RPMI8226 (cell line): ENCODE measurements at regions not wholly inside any gene's neighbourhood (a gene's known extent, or its start where the extent isn't known, plus 50 kb on each side); places are given as distances from the start of the nearest gene placed in this dataset.
"Not testable (repeated sequence)": the region's sequence is repeated elsewhere in the genome, so short reads cannot be mapped to it uniquely, and the experiment has no call there.

Experiments
- DNase-seq: peaks from one replicate; pipeline ENCODE4 v3.0.0-alpha.2; 2015

DNA sequence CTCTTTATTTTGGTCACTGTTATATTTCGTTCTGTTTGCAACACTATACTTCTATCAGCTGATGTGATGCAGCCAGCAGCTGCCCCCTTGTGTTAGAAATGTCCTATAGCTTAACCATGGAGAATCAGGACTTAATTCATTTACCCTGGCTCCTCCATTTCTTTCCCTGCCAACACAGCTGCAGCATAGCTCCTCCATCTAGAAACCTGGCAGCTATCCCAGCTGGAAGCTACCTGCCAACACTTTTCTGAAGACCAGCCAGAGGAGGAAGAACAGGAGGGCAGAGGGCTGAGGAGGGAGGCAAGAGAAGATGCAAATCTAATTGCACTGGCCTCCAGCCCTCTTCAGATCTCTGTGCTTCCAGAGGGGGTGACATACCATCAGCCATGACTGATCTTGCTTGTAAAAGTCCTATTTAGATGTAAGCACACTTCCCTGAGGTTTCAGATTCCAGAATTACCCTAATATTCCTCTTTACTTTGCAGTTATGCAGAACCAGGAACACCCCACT lies 156.8 kb upstream of the TMEM260 start:
- DNase-seq, result peak; percentile 25

DNA sequence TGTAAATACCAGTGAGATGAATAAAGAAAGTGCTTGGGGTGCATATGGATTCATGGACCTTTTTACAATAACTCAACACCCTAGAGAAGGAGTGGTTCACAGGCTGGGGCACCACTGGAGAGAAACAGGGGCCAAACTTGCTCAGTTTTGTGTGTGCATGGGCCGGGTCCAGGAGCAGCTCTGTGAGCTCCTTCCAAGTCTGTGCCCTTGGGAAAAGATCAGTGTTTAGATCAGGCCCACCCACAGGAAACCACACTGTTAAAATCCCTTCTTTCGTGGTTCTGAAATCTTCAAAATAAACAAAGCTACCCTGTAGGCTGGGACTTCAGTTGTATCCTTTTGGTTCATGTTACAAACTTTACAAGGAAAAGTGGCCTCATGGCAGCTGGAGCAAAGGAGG lies 156.1 kb upstream of the TMEM260 start:
- no peak for DNase-seq

DNA sequence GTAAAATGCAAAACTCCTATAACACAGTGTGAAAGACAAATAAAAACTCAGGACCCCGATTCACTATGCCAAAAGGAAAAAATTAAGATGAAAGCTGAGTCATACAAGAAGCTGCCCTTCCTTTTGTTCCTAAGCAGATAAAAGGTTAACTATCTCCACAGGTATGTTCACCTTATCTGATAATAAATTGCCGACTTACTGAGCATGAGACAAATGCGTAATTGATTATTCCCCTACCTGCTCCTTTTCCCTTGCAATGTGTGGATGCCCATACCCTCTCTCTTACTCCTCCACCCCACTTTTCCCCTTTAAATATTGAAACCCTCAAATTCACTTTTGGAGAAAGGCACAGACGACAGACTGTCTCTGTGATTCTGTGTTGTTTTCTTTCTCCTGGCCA lies 148.6 kb upstream of the TMEM260 start:
- DNase-seq, result no peak

DNA sequence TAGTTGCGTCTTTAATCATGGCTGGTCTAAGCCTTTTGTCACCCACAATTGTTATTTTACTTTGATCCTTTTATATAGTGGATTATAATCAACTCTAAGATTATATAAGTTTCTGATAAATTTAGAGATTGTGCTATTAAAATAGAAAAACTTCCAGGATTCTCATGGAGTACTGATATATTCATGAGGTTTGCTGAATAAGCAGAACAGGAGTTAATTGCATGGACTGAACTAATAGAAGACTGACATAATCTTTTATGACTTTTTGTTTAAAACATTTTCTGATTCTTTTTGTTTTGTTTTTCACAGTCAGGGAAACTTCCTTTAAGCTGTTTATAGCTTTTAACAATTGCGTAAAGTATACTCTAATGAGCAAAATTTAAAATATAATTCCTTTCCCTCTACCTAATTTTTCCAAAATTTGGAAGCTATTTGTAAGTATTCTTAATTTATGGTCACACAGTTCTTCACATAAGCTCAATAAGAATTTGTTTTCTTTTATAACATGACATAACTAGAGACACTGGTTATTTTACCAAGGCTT lies 129.9 kb upstream of the TMEM260 start:
- DNase-seq, result no peak

DNA sequence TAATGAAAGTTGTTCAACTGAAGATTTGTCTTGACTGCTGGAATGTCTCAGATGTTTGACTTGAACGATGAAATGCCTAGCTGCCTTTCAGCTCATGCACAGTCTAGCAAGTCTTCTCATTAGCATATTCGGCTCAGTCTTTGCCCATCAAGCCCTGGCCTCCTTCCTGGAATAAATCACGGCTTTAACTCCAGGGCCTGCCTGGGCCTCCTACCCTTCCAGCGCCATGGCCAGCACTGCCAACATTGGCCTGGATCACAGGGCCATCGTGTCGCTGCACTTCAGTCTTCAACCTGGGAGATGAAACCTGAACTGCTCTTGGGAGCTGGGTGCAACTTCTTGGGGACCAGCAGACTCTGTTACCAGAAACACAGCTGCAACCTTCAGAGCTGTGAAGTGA lies 126.7 kb upstream of the TMEM260 start:
- no peak for DNase-seq

DNA sequence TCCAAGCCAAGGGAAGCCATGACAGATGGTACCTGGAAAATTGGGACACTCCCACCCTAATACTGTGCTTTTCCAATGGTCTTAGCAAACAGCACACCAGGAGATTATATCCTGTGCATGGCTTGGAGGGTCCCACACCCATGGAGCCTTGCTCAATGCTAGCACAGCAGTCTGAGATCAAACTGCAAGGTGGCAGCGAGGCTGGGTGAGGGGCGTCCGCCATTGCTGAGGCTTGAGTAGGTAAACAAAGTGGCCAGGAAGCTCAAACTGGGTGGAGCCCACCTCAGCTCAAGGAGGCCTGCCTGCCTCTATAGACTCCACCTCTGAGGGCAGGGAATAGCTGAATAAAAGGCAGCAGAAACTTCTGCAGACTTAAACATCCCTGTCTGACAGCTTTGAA lies 124.9 kb upstream of the TMEM260 start:
- DNase-seq, result not testable (repeated sequence)

DNA sequence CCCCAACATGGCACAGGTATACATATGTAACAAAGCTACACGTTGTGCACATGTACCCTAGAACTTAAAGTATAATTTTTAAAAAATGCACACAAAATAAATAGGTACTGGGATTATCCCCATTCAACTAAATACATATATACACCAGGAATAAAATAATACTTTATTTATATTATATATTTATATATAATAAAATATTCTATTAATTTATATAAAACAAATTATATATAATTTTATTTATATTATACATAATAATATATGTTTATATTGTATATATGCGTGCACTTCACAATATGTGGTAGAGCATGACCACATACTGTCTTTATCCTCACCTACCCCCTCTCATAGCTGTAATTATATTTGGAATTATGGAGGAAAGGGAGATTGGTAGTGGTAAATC lies 119.1 kb upstream of the TMEM260 start:
- no peak for DNase-seq

DNA sequence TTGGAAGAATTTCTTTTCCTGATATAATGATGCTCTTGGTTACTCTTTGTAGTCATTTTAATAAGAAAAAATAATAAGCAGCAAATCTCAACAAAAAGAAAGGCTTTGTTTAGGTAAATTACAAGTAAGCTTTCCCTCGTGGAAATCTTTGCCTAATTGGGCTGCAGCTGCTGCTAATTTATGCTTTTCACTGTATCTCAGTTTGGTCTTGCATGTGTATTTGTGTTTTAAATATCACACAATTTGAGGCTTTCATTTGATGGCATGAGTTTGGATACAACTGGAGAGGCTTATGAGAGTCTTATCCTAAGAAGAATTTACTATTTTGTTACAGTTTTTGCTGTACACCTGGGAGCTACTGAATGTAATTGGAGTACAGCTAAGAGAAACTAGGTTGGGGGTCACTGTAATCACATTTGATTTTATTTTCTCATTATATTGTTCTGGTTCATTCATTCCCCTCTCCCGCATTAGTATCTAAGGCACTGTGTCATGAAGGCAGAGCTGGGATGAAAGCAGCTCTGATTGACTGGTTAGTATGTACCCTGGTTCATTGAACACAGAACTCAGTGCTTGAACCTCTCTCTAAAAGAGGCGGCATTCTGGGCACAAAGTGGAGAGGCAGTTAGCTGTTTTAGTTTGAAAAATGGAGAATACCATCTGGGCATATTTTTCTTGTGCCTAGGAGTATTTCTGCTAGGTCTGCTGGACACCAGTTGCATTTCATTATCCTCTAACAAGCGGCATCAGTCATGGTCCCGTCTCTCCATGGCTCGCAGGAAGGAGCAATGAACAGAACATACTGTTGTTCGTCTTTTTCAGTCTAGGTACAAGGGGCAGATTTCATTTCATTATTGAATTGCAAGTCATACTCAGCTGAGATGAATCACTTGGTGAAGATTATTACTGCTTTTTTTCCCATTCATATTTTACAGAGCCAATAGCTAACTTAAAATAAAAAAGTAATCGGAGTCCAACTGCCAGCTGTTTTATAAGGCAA lies 118.0 kb upstream of the TMEM260 start:
- DNase-seq, result no peak

DNA sequence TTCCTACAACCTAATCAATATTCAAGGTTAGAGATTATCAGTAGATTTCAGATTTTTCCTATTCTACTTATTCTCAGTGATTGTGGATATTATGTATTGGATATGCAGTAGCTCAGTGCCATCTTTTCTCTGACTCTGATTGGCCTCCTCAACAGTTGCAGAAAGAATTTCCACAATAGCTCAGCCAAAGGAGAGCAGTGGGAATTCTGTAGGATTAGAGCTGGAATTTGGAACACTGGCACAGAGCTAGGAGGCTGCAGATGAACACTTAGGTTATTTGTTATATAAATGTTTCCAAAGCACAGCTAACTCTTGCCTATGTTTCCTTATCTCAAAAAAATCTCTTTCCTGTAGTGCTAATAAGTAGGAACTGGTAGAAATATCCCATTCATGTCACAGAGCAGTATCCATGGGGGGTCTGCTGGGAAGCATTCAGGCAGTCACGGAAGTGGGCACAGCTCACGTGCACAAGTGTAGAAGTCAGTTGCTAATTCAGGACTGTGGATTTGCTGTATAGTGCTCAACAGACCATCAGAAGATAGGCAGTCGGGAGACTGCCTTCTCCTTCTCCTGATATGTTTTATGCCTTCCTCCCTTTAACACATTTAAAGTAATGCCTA lies 116.2 kb upstream of the TMEM260 start:
- no peak for DNase-seq

DNA sequence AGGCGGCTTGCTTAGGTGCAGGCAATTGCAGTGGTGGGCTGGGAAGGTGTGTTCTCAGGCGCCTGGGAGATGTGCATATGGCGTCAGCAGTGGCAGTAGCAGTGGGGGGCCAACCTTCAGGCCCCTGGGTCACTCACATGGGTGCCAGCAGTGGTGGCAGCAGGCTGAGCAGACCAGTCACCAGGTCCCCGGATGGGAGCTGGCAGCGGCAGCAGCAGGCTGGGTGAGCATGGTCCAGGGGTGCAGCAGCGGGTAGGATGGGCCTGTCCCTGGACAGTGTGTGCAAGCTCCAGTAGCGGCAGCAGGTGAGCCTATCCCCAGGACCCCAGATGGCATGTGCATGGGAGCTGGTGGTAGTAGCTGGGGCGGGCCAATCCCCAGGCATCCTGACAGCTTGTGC lies 108.5 kb upstream of the TMEM260 start:
- no peak for DNase-seq

DNA sequence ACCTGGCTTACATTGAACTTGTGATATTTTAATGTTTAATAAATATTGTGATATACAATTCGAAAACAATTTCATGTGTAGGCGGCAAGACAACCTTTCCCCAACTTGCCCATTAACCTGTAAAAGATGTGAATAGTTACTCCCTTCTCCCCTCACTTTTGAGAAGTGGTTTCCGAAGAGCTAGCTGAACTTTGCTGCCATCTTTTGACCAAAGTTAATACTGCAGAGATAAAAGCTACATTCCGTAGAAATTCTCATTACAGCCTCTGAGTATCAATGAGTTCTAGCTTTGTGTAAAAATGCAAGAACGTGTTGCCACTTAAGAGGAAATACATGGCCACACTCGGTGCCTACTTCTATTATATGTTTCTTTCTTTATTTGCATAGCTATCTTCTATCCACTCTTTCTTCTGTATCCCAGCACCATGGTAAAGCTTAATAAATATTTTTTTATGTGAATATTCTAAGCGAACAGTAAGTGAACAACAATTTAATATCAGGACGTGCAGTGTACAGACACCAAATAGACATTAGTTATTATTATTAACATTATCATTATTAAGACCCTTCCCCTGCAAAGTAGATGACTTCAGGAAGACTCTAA lies 105.1 kb upstream of the TMEM260 start:
- DNase-seq, result peak; percentile 40

DNA sequence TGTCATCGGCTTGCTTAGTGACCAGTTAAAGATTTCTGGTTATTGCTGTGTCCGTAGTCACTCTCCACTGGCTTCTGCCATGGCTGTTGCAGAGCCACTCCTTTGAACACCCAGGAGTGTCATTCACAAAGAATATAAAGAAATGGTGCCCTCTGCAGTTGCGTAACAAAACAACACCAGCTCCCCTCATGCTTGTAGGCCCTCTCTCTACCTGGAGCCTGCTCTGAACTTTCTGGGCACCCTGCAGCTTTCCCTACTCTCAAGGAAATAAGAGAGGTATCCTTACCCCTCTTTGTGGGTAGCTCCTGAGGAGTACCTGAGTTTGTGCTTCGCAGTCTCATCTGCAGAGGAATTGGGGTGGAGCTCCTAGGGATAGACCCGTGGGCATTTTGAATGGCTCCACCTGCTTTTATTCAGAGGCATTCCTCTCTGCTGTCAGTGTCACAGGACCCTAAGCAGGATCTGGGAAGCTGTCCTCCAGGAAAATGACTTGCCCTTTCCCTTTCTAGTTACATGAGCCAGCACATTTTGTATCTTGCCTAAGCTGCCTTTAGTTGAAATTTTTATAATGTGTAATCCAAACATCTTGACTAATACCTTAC lies 97.2 kb upstream of the TMEM260 start:
- peak; percentile 15 for DNase-seq

DNA sequence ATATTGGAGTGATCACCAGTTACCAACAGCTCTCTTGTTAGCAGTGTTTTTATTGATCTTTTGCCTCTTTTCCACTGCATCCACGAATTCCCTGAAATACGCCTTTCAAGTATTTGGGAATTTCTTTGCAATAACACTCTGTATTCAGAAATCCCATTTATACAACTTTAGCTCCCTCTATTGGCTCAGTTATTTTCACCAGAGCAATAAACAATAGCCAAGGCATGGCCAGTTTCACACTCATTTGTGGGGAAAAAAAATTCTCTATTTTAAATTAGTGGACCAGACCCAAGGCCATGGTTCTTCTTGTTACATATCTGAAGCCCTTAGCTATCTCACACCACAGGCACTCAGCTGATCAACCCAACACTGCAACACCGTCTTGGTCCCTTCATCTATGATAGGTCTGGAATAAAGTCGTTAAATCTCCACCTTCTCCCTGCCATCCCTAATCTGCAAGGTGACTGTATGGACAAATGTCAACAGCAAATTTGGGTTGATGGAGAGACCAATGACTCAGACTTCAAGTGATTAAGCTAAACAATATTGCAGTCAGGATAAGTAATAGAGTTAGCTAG lies 92.4 kb upstream of the TMEM260 start:
- no peak for DNase-seq

DNA sequence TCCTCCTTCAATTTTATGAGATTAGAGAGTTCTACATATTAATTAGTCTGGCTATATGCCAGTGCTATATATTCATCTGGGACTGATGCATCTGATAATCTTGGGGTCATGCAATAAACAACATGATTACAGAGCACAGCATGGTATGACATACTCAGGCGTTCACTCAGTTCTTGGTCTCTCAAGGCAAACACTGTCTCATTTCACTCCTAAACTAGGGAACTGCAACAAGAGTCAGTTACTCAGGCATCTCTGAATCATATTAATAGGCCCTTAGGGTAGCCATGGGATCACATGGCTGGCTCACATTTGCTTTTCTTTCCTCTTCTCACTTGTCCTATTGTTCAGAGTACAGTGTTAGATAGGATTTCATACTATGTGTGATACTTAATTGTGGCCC lies 91.8 kb upstream of the TMEM260 start:
- no peak for DNase-seq

DNA sequence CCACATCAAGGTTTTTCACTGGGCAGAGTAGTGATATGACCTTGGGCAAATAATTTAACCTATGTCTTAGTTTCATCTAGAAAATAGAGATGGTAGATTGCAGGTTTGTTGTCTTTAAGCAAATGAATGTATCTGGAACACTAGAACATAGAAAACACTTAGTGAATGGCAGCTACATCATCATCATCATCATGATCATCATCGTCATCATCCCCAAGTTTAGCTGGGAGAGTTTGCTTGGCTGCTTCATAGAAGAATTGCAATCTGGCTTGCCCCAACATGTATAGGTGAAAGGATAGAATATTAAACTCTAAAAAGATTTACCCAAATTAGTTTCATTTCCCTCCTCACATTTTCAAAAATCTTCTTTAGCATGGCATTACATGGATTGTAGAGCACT lies 91.3 kb upstream of the TMEM260 start:
- no peak for DNase-seq

DNA sequence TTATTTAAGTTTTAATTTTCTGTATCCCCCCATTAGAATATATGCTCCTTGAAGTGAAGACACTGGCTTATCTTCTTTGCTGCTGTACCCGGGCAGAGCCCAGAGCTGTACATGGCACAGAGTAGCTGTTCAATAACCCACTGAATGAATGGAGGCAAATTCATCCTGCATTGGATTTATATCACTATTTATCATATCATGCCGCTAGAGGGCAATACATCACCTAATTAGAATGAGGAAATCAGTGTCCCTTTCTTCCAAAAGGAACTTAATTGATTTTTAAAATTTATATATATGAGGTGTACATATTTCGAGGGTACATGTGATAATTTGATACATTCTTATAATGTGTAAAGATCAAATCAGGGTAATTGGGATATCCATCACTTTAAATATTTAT lies 89.2 kb upstream of the TMEM260 start:
- peak; percentile 39 for DNase-seq

DNA sequence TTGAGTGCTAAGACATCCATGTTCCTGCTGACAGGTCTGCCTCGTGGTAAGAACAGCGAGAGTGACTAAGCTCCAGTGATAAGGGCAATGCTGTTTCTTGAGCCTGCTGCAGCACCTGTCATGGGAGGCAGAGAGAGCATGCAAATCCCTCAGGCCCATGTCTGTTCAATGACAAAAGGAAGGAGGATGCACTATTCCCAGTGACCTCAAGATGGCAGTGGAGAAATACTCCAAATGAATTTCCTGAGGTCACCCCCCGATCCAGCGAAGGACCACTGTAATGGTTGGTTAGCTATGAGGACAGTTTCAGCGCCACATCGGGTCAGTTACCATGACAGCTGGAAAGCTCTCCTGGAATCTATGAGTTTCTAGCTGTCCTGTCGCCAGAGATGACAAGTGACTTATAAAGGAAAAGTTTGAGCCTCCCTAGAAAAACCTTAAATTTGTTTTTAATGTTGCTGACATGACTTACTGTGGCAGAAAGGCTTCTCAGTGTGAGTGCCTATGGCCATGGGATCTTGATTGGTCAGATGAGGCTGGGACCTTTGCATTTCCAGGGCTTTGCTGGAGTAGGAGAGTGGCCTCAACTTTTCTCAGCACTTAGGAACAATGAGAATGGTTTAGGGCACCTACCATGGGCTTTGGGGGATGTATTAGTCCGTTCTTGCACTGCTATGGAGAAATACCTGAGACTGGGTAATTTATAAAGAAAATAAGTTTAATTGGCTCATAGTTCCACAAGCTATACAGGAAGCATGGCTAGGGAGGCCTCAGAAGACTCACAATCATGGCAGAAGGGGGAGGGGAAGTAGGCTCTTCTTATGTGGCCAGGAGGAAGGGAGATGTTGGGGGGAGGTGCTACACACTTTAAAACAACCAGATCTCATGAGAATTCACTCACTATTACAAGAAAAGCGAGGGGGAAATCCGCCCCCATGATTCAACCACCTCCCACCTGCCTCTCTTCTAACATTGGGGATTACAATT lies 88.0 kb upstream of the TMEM260 start:
- DNase-seq, result peak; percentile 31

DNA sequence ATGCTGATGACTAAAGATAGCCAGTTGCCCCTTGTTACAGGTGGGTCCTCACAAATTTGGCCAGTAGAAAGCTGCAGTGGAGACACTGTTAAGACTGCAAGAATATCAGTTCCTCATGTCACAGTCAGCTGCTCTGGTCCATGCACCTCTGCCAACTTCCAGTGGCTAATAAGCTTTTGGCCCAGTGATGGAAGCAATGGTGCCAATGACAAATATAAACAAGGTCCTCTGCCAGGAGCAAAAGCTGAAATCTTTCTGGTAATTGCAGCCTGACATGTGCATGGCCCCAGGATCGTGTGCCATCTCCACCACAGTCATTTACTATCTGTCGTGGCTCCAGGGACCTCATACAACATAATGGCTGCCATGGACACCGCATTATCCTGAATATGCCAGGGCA lies 85.4 kb upstream of the TMEM260 start:
- no peak for DNase-seq

DNA sequence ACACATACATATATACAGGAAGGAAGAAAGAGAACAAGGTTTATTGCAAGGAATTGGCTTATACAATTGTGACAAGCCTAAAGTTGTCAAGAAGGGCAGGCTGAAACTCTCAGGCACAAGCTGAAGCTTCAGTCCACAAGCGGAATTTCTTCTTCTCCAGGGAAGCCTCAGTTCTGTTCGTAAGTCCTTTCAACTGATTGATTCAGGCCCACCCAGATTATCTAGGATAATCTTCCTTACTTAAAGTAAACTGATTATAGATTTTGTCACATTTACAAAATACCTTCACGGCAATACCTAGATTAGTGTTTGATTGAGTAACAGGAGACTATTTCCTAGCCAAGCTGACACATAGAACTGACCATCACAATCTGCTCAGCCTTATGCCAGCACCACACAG lies 81.5 kb upstream of the TMEM260 start:
- no peak for DNase-seq

DNA sequence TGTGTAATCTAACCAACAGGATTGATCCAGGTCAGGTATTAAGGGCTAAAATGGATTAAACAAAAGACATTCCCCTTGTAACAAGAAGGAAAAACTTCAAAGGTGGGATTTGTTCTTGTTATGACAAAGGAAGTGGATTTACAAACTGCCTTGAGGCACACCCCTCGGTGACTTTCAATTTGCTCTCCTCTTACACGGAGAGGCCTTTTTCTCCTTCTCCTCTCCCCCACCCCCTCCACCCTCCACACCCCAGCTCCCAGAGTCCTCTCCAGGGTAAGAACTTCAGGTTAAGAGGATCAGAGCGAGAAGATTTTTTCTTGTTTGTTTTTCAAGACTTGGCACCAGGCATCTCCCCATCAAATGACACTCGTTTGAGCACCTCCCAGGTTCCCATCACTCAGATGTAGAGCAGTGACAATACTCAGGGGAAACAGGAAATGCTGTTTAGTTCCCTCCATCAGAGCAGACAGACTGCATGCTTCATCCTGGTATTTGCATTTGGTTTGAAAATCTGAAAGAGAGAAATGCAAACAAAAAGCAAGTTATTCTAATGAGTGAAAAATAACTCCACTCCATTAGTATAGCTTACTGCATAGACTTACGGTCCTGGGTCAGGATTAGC lies 77.6 kb upstream of the TMEM260 start:
- no peak for DNase-seq

DNA sequence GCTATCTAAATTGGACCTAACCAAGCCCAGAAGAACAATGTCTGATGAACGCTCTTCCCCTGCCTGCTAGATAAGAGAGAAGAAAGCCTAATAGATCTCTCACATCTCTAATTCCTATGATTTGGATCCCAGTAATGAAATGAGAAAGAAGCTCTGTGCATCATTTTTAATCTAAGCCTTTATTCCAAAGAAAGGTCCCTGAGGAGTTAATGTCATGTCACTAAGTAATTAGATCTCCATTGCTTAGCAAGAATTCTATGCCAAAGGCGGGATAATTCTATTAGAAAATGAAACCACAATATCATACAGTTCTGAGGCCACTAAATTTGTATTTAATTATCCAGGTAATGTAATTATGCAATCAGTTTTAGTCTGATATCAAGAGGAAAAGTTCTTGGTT lies 74.2 kb upstream of the TMEM260 start:
- DNase-seq, result no peak
